HG03159 (cell line): ENCODE measurements at regions not wholly inside any gene's neighbourhood (a gene's known extent, or its start where the extent isn't known, plus 50 kb on each side); places are given as distances from the start of the nearest gene placed in this dataset.
"Not testable (repeated sequence)": the region's sequence is repeated elsewhere in the genome, so short reads cannot be mapped to it uniquely, and the experiment has no call there.

Experiments used
- ATAC-seq: cut with Tn5 transposase; IDR thresholded peaks from one replicate; pipeline ENCODE4 v1.9.1; 2021; ENCODE audit warnings: mild to moderate bottlenecking, moderate library complexity; ENCODE audit not compliant: unreplicated experiment

GRCh38 chr13:80560609-80561008 lies 219.7 kb upstream of the SPRY2 start:
- no peak for ATAC-seq

DNA sequence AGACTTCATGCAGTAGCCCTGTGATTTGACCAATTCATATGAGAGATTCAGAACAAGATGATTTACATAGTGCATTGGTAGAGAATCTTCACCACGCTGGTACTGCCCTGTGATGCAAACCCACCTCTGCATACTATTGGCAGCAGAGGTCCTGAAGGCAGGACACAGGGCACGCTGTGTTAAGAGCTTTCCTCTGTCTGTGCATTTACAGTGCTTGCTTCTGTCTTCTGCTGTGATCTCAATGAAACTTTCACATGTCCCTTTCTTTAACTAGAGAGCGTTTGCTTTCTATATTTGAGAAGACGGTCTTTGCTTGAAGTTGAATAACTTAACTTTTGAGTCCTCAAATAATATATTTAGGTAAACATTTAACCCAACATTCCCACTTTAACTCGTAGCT lies 219.0 kb upstream of the SPRY2 start:
- no peak for ATAC-seq

GRCh38 chr13:80558074-80558473 lies 217.1 kb upstream of the SPRY2 start:
- no peak for ATAC-seq

DNA sequence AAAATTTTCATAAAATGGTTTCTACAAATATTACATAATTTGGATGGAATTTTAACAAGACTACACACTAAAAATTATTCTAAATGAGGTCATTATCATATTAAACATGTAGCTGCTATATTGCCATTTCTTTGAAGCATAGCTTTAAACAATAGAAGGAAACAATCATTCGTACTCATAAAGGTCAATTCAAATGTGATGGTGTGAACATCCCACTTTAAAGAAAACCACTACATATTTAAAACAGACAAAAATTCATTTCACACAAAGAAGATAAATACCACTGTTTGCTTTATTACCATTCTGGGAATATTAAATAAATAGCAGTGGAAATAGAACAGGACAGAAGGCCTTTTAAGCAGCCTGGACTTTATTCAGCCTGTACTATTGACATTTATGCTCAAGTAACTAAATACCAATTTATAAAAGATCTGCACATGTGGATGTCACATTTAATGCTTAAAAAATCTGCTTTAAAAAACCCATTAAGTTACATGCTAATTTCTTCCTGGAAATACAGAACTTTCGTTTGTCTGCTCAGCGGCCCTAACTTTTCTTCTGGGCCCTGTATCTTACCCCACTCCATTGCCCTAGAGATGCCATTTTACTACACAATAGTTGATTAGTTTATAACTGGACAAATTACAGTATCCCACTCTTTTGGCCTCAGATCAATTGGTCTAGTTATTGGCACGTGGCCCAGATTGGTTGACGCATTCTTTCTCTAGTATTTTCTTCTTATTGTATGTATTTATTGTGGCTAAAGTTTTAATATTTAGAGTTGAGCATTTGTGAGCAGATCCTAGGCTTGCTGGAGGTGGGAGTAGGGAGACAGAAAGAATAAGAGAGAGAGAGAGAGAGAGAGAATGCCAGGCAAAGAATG lies 215.1 kb upstream of the SPRY2 start:
- ATAC-seq = no peak

- no peak for ATAC-seq
Observed at GRCh38 chr13:80552851-80553440, 212.0 kb upstream of the SPRY2 start.

DNA sequence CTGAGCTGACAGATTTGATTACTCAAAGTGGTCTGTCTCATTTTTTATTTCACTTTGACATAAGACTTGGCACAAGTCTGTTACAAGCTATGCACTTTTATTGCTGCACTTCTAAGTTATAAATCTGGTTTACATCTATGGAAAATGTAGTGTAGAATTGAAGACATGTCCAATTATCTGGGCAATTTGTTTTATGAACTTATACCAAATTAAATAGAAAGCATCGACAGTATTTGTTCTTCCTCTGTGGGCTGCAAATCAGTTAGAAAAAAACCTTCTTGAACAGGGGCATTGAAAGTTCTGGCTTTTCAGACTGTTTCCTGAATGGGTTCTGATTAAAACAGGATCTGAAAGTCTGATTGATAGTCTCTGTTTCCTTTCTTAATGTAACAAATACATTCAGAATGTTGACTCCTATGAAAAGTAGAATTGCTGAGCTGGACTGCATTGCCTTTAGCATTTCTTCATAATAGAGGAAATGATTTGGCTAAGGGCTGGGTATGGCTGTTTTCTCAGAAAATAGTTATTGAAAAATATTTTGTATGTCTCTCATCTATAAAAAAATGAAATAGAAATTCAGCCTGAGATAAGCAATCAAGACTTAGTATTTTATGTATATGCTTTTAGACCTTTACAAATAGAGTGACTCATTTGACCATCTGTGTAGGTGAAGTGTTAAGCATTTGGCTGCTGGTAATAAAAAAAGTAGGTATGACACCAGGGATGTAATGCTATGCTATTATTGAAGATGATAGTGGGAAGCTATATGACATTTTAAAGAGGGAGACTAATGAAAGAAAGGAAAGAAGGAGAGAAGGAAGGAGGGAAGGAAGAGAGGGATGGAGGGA lies 210.9 kb upstream of the SPRY2 start:
- ATAC-seq = no peak

DNA sequence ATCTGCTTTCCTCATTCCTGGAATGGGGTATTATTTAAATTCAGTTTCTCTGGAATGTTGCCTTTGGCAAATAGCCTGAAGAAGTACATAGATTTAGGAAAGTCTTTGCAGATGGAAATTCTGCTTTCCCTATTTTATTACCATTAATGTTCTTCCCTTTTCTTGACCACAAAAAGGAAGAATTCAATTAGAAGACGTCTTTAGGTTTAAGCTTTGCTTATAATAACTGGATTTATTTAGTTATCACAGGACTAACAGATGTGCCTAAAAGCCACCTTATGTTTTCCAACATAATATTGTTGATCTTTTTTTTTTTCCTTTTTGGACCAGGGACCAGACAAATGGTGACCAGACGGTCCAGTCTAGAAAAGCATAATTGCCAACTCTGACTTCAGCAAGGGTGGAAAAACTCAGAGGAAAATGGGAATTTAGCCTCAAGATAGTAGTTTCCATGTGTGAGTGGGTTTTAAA lies 210.1 kb upstream of the SPRY2 start:
- ATAC-seq = no peak

DNA sequence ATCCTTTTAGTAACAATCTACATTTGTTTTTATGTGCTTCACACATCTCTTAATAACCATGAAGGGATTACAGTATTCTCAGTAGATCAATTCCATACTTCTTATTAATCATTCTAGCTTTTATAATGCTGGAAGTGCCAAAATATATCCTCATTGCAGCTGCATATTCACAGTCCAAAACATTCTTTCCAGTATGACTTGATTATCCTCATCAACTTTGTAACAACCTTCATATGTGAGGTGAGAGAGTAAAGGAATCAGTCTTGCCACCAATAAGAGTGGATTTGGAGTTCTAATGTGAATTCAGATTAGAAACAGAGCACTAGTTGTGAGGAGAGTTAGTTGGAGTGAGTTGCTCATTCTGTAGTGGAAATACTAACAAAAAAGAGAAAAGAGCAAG lies 208.0 kb upstream of the SPRY2 start:
- no peak for ATAC-seq

DNA sequence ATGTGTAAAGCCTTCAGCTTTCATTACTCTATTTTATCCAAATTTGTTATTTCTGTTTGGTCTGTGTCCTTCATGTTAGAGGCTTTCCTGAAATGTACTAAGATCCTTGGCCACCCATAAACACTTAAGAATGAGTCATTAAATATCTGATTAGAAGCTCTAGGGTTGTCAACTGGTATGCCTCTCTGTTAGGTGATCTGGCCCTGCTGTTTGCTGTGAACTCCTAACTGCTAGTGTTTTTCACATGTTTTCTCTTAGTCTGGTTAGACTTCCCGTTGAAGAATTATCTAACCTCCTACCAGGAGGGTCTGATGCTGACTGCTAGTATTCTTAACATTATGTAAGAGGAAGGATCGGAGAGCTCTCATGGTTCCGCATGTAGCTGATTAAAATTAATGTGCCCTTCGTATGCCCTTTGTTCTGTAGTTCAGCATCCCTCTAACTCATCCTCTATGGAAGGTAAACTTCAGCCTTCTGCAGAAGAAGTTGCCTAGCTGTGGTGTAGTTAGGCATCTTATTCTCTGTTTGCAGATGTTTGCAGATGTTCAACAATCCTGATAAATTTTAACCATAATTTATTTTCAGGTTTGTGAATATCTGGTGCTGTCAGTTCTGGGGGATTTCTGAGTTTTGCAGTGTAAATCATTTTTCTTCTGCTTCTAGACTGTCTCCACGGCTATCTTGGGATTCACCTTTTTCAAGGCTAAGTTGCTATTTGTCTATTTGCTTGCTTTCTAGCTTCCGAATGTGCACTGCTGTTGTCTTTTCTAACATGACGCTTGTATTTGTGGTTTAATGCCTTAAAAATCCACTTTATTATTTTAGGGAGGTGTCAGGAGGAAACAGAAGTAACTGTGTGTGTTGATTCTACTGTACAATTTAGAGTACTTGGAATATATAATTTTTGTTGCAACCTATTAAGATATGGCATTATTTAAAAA lies 207.2 kb upstream of the SPRY2 start:
- ATAC-seq = no peak

DNA sequence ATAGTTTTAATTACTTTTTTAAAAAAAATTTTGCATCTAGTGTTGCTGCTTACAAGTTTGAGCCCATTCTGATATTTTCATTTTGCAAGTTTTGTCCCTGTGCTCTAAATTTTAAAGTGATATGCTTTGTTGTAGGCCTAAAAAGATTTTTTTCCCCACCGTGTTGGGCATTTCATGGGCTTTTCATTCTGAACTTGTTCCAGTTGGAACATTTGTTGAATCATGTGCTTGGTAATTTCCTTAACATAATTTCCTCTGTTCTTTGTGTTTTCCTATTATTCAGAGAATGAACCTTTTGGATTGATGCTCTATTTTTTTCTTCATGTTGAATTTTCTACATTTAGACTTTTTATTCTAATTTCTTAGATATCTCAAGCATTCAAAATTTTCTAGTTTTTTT lies 206.4 kb upstream of the SPRY2 start:
- no peak for ATAC-seq

- no peak for ATAC-seq
Observed at GRCh38 chr13:80533175-80533574, 192.2 kb upstream of the SPRY2 start.

DNA sequence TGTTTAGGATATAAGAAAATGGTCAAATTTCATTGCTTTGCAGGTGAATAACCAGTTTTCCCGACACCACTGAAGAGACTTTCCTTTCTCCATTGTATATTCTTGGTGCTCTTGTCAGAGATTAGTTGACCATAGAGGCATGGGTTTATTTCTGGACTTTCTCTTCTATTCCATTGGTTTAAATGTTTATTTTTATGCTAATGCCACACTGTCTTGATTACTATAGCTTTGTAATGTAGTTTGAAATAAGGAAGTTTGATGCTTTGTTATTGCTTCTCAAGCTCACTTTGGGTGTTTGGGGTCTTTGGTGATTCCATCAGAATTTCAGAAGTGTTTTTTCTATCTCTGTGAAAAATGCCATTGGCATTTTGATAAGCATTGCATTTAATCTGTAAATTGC lies 190.0 kb upstream of the SPRY2 start:
- no peak for ATAC-seq

DNA sequence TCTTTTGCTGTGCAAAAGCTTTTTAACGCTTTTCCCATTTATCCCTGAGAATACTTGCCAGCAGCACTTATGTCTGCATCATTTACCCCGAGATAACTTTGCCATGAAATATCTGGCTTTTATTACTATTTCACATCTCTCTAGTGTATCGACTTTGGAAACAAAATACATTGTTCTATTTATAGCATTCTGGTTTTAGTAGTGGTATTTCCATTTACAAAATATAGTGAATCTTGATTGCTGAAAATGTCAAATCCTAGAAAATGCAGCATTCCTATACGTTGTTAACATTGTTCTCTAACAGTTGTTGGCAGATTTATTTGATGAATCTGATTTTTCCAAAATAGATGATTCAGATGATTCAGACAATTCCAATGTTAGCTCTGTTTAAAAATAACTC lies 189.3 kb upstream of the SPRY2 start:
- ATAC-seq = no peak

GRCh38 chr13:80529734-80530133 lies 188.8 kb upstream of the SPRY2 start:
- ATAC-seq = no peak

GRCh38 chr13:80528733-80529132 lies 187.8 kb upstream of the SPRY2 start:
- no peak for ATAC-seq

DNA sequence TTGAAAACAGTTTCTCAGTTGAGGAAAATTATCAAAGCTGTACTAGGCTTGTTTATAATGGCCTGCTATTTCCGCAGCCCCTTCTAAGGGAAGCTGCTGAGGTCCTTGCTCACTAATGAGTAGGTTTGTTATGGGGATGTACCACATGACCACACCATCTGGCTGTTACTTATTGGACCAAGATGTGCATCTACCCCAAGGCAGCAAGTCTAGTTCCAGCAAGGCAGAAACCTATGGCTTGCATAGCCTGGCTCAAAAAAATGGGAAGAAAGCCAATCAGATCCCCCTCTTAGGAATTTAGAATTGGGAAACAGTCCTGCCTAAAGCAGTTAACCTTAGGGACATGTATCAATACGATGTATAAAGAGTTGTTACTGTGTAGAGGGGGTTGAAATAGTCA lies 186.5 kb upstream of the SPRY2 start:
- ATAC-seq = no peak

DNA sequence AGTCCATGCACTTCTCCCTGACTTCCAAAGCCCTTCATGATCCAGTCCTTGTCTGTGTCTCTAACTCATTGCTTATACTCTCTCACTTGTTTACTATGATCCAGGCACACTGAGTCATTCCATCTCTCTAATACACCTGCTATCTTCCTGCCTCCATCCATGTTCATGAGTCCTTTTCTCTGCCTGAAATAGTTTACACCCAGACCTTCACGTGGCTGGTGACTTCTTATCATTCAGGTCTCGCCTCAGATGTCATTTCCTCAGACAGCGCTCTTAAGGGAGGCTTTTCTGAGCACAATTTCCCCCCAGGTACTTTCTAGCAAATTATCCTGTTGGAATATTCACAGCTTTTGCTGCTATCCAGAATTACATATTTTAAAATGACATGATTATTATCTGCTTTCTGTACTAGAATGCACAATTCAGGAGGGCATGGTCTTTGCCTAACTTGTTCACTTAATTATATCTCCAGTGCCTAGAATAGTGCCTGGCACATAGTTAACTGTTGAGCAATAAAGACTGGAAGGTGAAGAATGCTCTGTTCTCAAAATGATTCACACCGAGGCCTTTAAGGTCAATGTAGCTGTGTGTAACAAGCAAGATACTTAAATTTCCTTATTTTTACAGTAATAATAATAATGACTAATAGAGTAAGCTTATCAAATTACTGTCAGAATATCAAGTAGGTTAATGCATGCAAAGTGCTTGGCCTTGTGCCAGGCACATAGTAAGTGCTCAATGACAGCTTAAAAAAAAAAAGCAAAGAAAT lies 183.7 kb upstream of the SPRY2 start:
- ATAC-seq = no peak

- no peak for ATAC-seq
Observed at GRCh38 chr13:80523134-80523533, 182.2 kb upstream of the SPRY2 start.

- not testable (repeated sequence) for ATAC-seq
Observed at GRCh38 chr13:80522463-80522862, 181.5 kb upstream of the SPRY2 start.
